B cell (primary cell): ENCODE measurements at regions not wholly inside any gene's neighbourhood (a gene's known extent, or its start where the extent isn't known, plus 50 kb on each side); places are given as distances from the start of the nearest gene placed in this dataset.

Experiments used
- ATAC-seq: fragments of 200-7000 bp; cut with Tn5 transposase; one replicate; pipeline ENCODE4 v1.10.0; 2021; ENCODE audit warnings: low read depth, mild to moderate bottlenecking, moderate number of reproducible peaks, moderate library complexity
- CTCF ChIA-PET: fragments of 350-600 bp; sonication (Branson Sonifier 250); formaldehyde crosslinking; loops from one replicate; lab custom pipeline; 2021; ENCODE audit warnings: antibody characterized with exemption, inconsistent platforms; lab: Charles Lee
- POLR2A ChIA-PET: fragments of 350-600 bp; sonication (Branson Sonifier 250); formaldehyde crosslinking; loops from one replicate; lab custom pipeline; 2021; ENCODE audit warnings: antibody characterized with exemption; lab: Charles Lee
- DNase-seq: peaks from one replicate; pipeline ENCODE4 v3.0.0; 2013
- H2AFZ ChIP-seq: 2 replicates; pipeline ENCODE4 v1.6.1; 2012; ENCODE audit warnings: mild to moderate bottlenecking, low read depth, low read length; ENCODE audit not compliant: insufficient read depth, poor library complexity, severe bottlenecking
- H3K27ac ChIP-seq, 2 donors: 1 replicate in 1 of 2; 2 replicates in 1 of 2; pipeline ENCODE4 v1.5.1; 2012 to 2013; ENCODE audit warnings: low read length in 2 of 2, mild to moderate bottlenecking in 2 of 2, moderate library complexity in 1 of 2
- H3K27me3 ChIP-seq, 4 experiments: fragments of 200-600 bp in 1 of 4; sonication (generic) in 1 of 4; replicated peaks in 1 of 4; 1 replicate in 2 of 4; 2 replicates in 2 of 4; pipeline versions ENCODE4 v1.6.1 to v1.7.0; 2013 to 2016; ENCODE audit warnings: low read length in 3 of 4, mild to moderate bottlenecking in 2 of 4, mixed read lengths in 1 of 4, moderate library complexity in 1 of 4; ENCODE audit not compliant: insufficient read depth in 4 of 4, control insufficient read depth in 3 of 4; ENCODE audit errors: control extremely low read depth in 1 of 4
- H3K36me3 ChIP-seq, 2 experiments: replicated peaks in 1 of 2; 1 replicate in 1 of 2; 2 replicates in 1 of 2; pipeline versions ENCODE4 v1.6.1 to v1.7.1; 2013; ENCODE audit warnings: low read length in 1 of 2; ENCODE audit not compliant: insufficient read depth in 2 of 2, control insufficient read depth in 1 of 2; ENCODE audit errors: control extremely low read depth in 1 of 2, extremely low read depth in 1 of 2
- H3K4me1 ChIP-seq, 2 donors: fragments of 200-600 bp in 1 of 2; sonication (generic) in 1 of 2; 1 replicate in 1 of 2; 2 replicates in 1 of 2; pipeline versions ENCODE4 v1.5.1 to v1.6.1; 2013 to 2017; ENCODE audit warnings: low read length in 2 of 2; ENCODE audit not compliant: control insufficient read depth in 2 of 2, insufficient read depth in 2 of 2
- H3K4me2 ChIP-seq: replicated peaks from 2 replicates; pipeline ENCODE3; 2012; ENCODE audit warnings: mild to moderate bottlenecking, low read depth, low read length; ENCODE audit not compliant: poor library complexity, severe bottlenecking
- H3K4me3 ChIP-seq, 5 experiments: fragments of 200-600 bp in 1 of 5; sonication (generic) in 1 of 5; 1 replicate in 3 of 5; 2 replicates in 2 of 5; pipeline versions ENCODE4 v1.5.1 to v1.7.0; 2011 to 2016; ENCODE audit warnings: low read length in 4 of 5, mild to moderate bottlenecking in 4 of 5, low read depth in 2 of 5, control low read depth in 1 of 5, moderate library complexity in 1 of 5; ENCODE audit not compliant: insufficient read depth in 1 of 5; ENCODE audit errors: control extremely low read depth in 1 of 5, extremely low read depth in 1 of 5
- H3K79me2 ChIP-seq: fragments of 200-600 bp; sonication (generic); one replicate; pipeline ENCODE4 v1.6.0; 2016; ENCODE audit warnings: low read length; ENCODE audit not compliant: control insufficient read depth, insufficient read depth
- H3K9ac ChIP-seq: fragments of 200-600 bp; sonication (generic); 2 replicates; pipeline ENCODE4 v1.6.1; 2017; ENCODE audit warnings: mild to moderate bottlenecking, low read length, moderate library complexity
- H3K9me3 ChIP-seq, 3 donors: one replicate each; pipeline versions ENCODE4 v1.6.1 to v1.7.1; 2013; ENCODE audit warnings: low read length in 2 of 3; ENCODE audit not compliant: control insufficient read depth in 2 of 3, insufficient read depth in 1 of 3; ENCODE audit errors: control extremely low read depth in 1 of 3
- H4K20me1 ChIP-seq: 2 replicates; pipeline ENCODE4 v1.6.0; 2012; ENCODE audit warnings: mild to moderate bottlenecking, low read length; ENCODE audit not compliant: insufficient read depth, control insufficient read depth, poor library complexity, severe bottlenecking
- H3K27ac Mint-ChIP-seq: one replicate; pipeline ENCODE4 v1.8.0; 2021; ENCODE audit warnings: mixed read lengths
- H3K27me3 Mint-ChIP-seq: one replicate; pipeline ENCODE4 v1.8.0; 2021; ENCODE audit warnings: mixed read lengths
- H3K4me1 Mint-ChIP-seq: one replicate; pipeline ENCODE4 v1.8.0; 2021; ENCODE audit warnings: mixed read lengths
- H3K4me3 Mint-ChIP-seq: one replicate; pipeline ENCODE4 v1.8.0; 2021; ENCODE audit warnings: mixed read lengths
- H3K9me3 Mint-ChIP-seq: one replicate; pipeline ENCODE4 v1.8.0; 2022; ENCODE audit warnings: mixed read lengths; ENCODE audit not compliant: insufficient read depth
- CTCF ChIP-seq: fragments of 200-600 bp; IDR thresholded peaks from one replicate; pipeline ENCODE4 v1.8.0; 2022; ENCODE audit warnings: antibody characterized with exemption, mild to moderate bottlenecking
- EZH2 ChIP-seq: IDR thresholded peaks from 2 replicates; pipeline ENCODE4 v1.6.1; 2012; ENCODE audit warnings: borderline replicate concordance, low read depth, mild to moderate bottlenecking, moderate library complexity, low read length; ENCODE audit not compliant: insufficient read depth, poor library complexity, severe bottlenecking
- WGBS: methylation state at CpG from one replicate; pipeline ENCODE4 v1.1.5; 2013; ENCODE audit warnings: missing lambda C conversion rate; ENCODE audit not compliant: insufficient coverage; 5-methylcytosine and 5-hydroxymethylcytosine counted together
- intact Hi-C: fragments of 100-400 bp; cut with micrococcal nuclease; formaldehyde crosslinking; loops from one replicate; pipeline ENCODE4 v1.10.0; 2022

GRCh38 chr1:30609999-30610345 lies 113.4 kb downstream of the MATN1 start:
- intact Hi-C loops, result no loop called here
- H3K79me2 ChIP-seq, result no peaks in the 10 kb centered on the region
- Mint-ChIP-seq H3K27ac (no peak overlapping the region), H3K4me3 (no peak overlapping the region), H3K27me3 (peaks cover 43% of the 10 kb centered on the region), H3K4me1 (no peaks in the 10 kb centered on the region), H3K9me3 (no peaks in the 10 kb centered on the region)
- H3K9me3 ChIP-seq, result no peaks in the 10 kb centered on the region
- no peak for TF ChIP-seq EZH2
- TF ChIP-seq CTCF, result no peak
- no peaks in the 10 kb centered on the region for H3K4me1 ChIP-seq
- CTCF ChIA-PET, result no interaction called here
- H3K36me3 ChIP-seq, result no peaks in the 10 kb centered on the region
- ATAC-seq (no peak), DNase-seq (no peak)
- WGBS, result no CpG with 5 or more reads among the region's 1 CpG
- H2AFZ ChIP-seq, result no peak overlapping the region
- H3K9ac ChIP-seq, result no peak overlapping the region
- POLR2A ChIA-PET, result no interaction called here
- peaks cover 0 to 11% (median 0%) of the 10 kb centered on the region in 4 experiments for H3K27me3 ChIP-seq
- no peak overlapping the region for H3K4me2 ChIP-seq
- H3K27ac ChIP-seq, result no peak overlapping the region
- no peak overlapping the region for H3K4me3 ChIP-seq
- H4K20me1 ChIP-seq, result no peaks in the 10 kb centered on the region

- H3K4me1 ChIP-seq, result no peaks in the 10 kb centered on the region
- TF ChIP-seq EZH2 (no peak), CTCF (no peak)
- intact Hi-C loops, result no loop called here
- H3K36me3 ChIP-seq, result no peaks in the 10 kb centered on the region
- no peaks in the 10 kb centered on the region for H4K20me1 ChIP-seq
- no peak overlapping the region for H2AFZ ChIP-seq
- Mint-ChIP-seq H3K4me3 (no peak overlapping the region), H3K27me3 (peaks cover 46% of the 10 kb centered on the region), H3K27ac (no peak overlapping the region), H3K9me3 (no peaks in the 10 kb centered on the region), H3K4me1 (no peaks in the 10 kb centered on the region)
- H3K9me3 ChIP-seq, result no peaks in the 10 kb centered on the region
- no peaks in the 10 kb centered on the region for H3K79me2 ChIP-seq
- ChIA-PET POLR2A (no interaction called here), CTCF (no interaction called here)
- DNase-seq, result no peak
- no peak overlapping the region for H3K4me3 ChIP-seq
- H3K4me2 ChIP-seq, result no peak overlapping the region
- H3K9ac ChIP-seq, result no peak overlapping the region
- WGBS, result 76% methylated on average over 7 of the region's 9 CpGs
- H3K27me3 ChIP-seq, result peaks cover 0 to 11% (median 0%) of the 10 kb centered on the region in 4 experiments
- H3K27ac ChIP-seq, result no peak overlapping the region
- no peak for ATAC-seq
Measured at GRCh38 chr1:30609336-30609998, 113.9 kb downstream of the MATN1 start.
